H1 (cell line): ENCODE measurements at regions not wholly inside any gene's neighbourhood (a gene's known extent, or its start where the extent isn't known, plus 50 kb on each side); places are given as distances from the start of the nearest gene placed in this dataset.

Experiments used
- CTCF ChIA-PET: fragments of 300-600 bp; sonication (Branson Sonifier 250); formaldehyde crosslinking; loops from one replicate; lab custom pipeline; 2021; ENCODE audit not compliant: partially characterized antibody; lab: Charles Lee
- POLR2A ChIA-PET: fragments of 300-600 bp; sonication (Branson Sonifier 250); formaldehyde crosslinking; loops from one replicate; lab custom pipeline; 2021; ENCODE audit warnings: inconsistent platforms; ENCODE audit not compliant: partially characterized antibody; lab: Charles Lee
- DNase-seq, 2 experiments: peaks; one replicate each; pipeline versions ENCODE4 v3.0.0 to v3.0.0-alpha.2; 2010 to 2022; ENCODE audit warnings: low spot score in 2 of 2, low read depth in 1 of 2, mixed read lengths in 1 of 2
- FAIRE-seq: peaks from 2 replicates; lab custom pipeline; 2011; peaks lifted over from hg19 to GRCh38; lab: Jason Lieb, UNC
- H2AFZ ChIP-seq: 2 replicates; pipeline ENCODE4 v1.8.1; 2012; ENCODE audit warnings: low read length, inconsistent platforms
- H2AK5ac ChIP-seq: 2 replicates; pipeline ENCODE4 v1.6.1; 2013; ENCODE audit warnings: low read depth, low read length
- H2BK120ac ChIP-seq: replicated peaks from 2 replicates; pipeline ENCODE3; 2013; ENCODE audit warnings: low read depth, low read length, inconsistent platforms
- H2BK12ac ChIP-seq: 2 replicates; pipeline ENCODE4 v1.6.1; 2013; ENCODE audit warnings: low read depth, low read length
- H2BK15ac ChIP-seq: 2 replicates; pipeline ENCODE4 v1.6.1; 2013; ENCODE audit warnings: low read length
- H2BK20ac ChIP-seq: 2 replicates; pipeline ENCODE4 v1.6.1; 2013; ENCODE audit warnings: low read length
- H2BK5ac ChIP-seq: 2 replicates; pipeline ENCODE4 v1.6.1; 2013; ENCODE audit warnings: low read depth, low read length
- H3K14ac ChIP-seq: 2 replicates; pipeline ENCODE4 v1.6.1; 2013; ENCODE audit warnings: inconsistent platforms; ENCODE audit not compliant: insufficient read length
- H3K18ac ChIP-seq: 2 replicates; pipeline ENCODE4 v1.6.1; 2013; ENCODE audit warnings: low read length; ENCODE audit errors: extremely low read depth
- H3K23ac ChIP-seq: 2 replicates; pipeline ENCODE4 v1.6.1; 2013; ENCODE audit warnings: inconsistent platforms; ENCODE audit not compliant: insufficient read length
- H3K23me2 ChIP-seq: 2 replicates; pipeline ENCODE4 v1.6.1; 2013; ENCODE audit warnings: low read depth, low read length
- H3K27ac ChIP-seq: 2 replicates; pipeline ENCODE4 v1.6.1; 2011; ENCODE audit warnings: low read depth, low read length, inconsistent platforms
- H3K27me3 ChIP-seq, 4 experiments: replicated peaks in 1 of 4; 1 replicate in 1 of 4; 2 replicates in 3 of 4; pipeline versions ENCODE4 v1.6.1 to v1.8.1; 2011 to 2013; ENCODE audit warnings: low read length in 3 of 4, mild to moderate bottlenecking in 3 of 4, inconsistent platforms in 2 of 4, mixed read lengths in 2 of 4, moderate library complexity in 1 of 4; ENCODE audit not compliant: control insufficient read depth in 3 of 4, insufficient read depth in 3 of 4; ENCODE audit errors: extremely low read depth in 1 of 4
- H3K36me3 ChIP-seq, 4 experiments: 2 replicates each; pipeline versions ENCODE4 v1.6.1 to v1.8.1; 2011 to 2013; ENCODE audit warnings: mild to moderate bottlenecking in 4 of 4, low read length in 3 of 4, moderate library complexity in 2 of 4, control low read depth in 1 of 4, inconsistent platforms in 1 of 4; ENCODE audit not compliant: insufficient read depth in 4 of 4, control insufficient read depth in 2 of 4
- H3K4ac ChIP-seq: replicated peaks from 2 replicates; pipeline ENCODE3; 2013; ENCODE audit warnings: low read length, low read depth, mixed read lengths, inconsistent platforms; ENCODE audit not compliant: insufficient read length
- H3K4me1 ChIP-seq, 4 experiments: replicated peaks in 1 of 4; 1 replicate in 1 of 4; 2 replicates in 3 of 4; pipeline versions ENCODE4 v1.6.1 to v1.8.1; 2011 to 2013; ENCODE audit warnings: low read length in 3 of 4, inconsistent platforms in 2 of 4, mixed read lengths in 1 of 4; ENCODE audit not compliant: insufficient read depth in 4 of 4, control insufficient read depth in 3 of 4
- H3K4me2 ChIP-seq, 2 experiments: 2 replicates each; pipeline versions ENCODE4 v1.6.1 to v1.8.1; 2011 to 2013; ENCODE audit warnings: low read depth in 2 of 2, low read length in 2 of 2, control low read depth in 1 of 2, inconsistent platforms in 1 of 2, mild to moderate bottlenecking in 1 of 2; ENCODE audit not compliant: insufficient read depth in 1 of 2
- H3K4me3 ChIP-seq, 4 experiments: fragments of 200-600, 300-600 bp in 1 of 4; sonication (generic), shearing (Covaris generic), sonication (Bioruptor Twin) in 1 of 4; 2 replicates each; pipeline versions ENCODE4 v1.5.1 to v1.8.1; 2011 to 2016; ENCODE audit warnings: low read length in 4 of 4, low read depth in 3 of 4, control low read depth in 2 of 4, inconsistent platforms in 2 of 4, mild to moderate bottlenecking in 2 of 4, mixed read lengths in 1 of 4, moderate library complexity in 1 of 4; ENCODE audit not compliant: insufficient read depth in 2 of 4; ENCODE audit errors: extremely low read depth in 1 of 4
- H3K56ac ChIP-seq: replicated peaks from 2 replicates; pipeline ENCODE3; 2013; ENCODE audit warnings: low read depth, mild to moderate bottlenecking, mixed read lengths, low read length, inconsistent platforms; ENCODE audit not compliant: insufficient read length
- H3K79me1 ChIP-seq: 2 replicates; pipeline ENCODE4 v1.6.1; 2013; ENCODE audit warnings: low read depth, low read length, control low read depth
- H3K79me2 ChIP-seq, 2 experiments: 2 replicates each; pipeline versions ENCODE4 v1.6.1 to v1.8.1; 2012 to 2013; ENCODE audit warnings: low read length in 2 of 2, mild to moderate bottlenecking in 2 of 2, inconsistent platforms in 1 of 2; ENCODE audit not compliant: insufficient read depth in 2 of 2, control insufficient read depth in 1 of 2
- H3K9ac ChIP-seq, 4 experiments: replicated peaks in 1 of 4; 1 replicate in 1 of 4; 2 replicates in 3 of 4; pipeline versions ENCODE4 v1.6.1 to v1.8.1; 2011 to 2013; ENCODE audit warnings: low read depth in 3 of 4, low read length in 3 of 4, control low read depth in 2 of 4, mild to moderate bottlenecking in 2 of 4, moderate library complexity in 2 of 4, inconsistent platforms in 1 of 4; ENCODE audit errors: extremely low read depth in 1 of 4
- H3K9me3 ChIP-seq, 2 experiments: 2 replicates each; pipeline versions ENCODE4 v1.6.1 to v1.8.1; 2012 to 2013; ENCODE audit warnings: mild to moderate bottlenecking in 2 of 2, moderate library complexity in 2 of 2, control low read depth in 1 of 2, inconsistent platforms in 1 of 2, low read depth in 1 of 2, low read length in 1 of 2, mixed read lengths in 1 of 2; ENCODE audit not compliant: insufficient read depth in 2 of 2
- H4K20me1 ChIP-seq, 2 experiments: replicated peaks in 1 of 2; 2 replicates each; pipeline versions ENCODE3 to v1.8.1; 2011 to 2013; ENCODE audit warnings: inconsistent platforms in 2 of 2, low read length in 2 of 2, mild to moderate bottlenecking in 1 of 2; ENCODE audit not compliant: insufficient read depth in 2 of 2, control insufficient read depth in 1 of 2
- H4K5ac ChIP-seq: 2 replicates; pipeline ENCODE4 v1.6.1; 2013; ENCODE audit warnings: low read length, low read depth, mixed read lengths, inconsistent platforms; ENCODE audit not compliant: insufficient read length
- H4K8ac ChIP-seq: 2 replicates; pipeline ENCODE4 v1.8.0; 2013; ENCODE audit warnings: mild to moderate bottlenecking, moderate library complexity, low read length, inconsistent platforms; ENCODE audit not compliant: insufficient read depth; ENCODE audit errors: extremely low read depth
- H4K91ac ChIP-seq: replicated peaks from 2 replicates; pipeline ENCODE3; 2013; ENCODE audit warnings: low read length, mixed read lengths, inconsistent platforms; ENCODE audit not compliant: insufficient read length
- SIN3A ChIP-seq, 2 experiments: IDR thresholded peaks in 1 of 2; conservative IDR thresholded peaks in 1 of 2; 2 replicates each; pipeline ENCODE4 v1.6.1; 2011 to 2012; ENCODE audit warnings: low read length in 2 of 2, improper control_type of control experiment in 1 of 2, low read depth in 1 of 2, mild to moderate bottlenecking in 1 of 2
- YY1 ChIP-seq: IDR thresholded peaks from 2 replicates; pipeline ENCODE4 v1.6.1; 2011; ENCODE audit warnings: low read depth, mild to moderate bottlenecking, low read length

GRCh38 chr1:88499671-88500070 is 184.4 kb upstream of the PKN2 start:
- no peaks in the 10 kb centered on the region for H3K79me2 ChIP-seq
- ChIA-PET CTCF (no interaction called here), POLR2A (no interaction called here)
- H3K9ac ChIP-seq: no peak overlapping the region
- no peak overlapping the region for H4K91ac ChIP-seq
- H3K4me2 ChIP-seq: no peak overlapping the region
- H3K36me3 ChIP-seq: no peaks in the 10 kb centered on the region
- no peak overlapping the region for H2AFZ ChIP-seq
- H3K4me3 ChIP-seq: no peak overlapping the region
- H3K27me3 ChIP-seq: no peaks in the 10 kb centered on the region
- no peak overlapping the region for H4K8ac ChIP-seq
- no peak overlapping the region for H3K14ac ChIP-seq
- no peak overlapping the region for H4K5ac ChIP-seq
- H2AK5ac ChIP-seq: no peak overlapping the region
- no peaks in the 10 kb centered on the region for H3K9me3 ChIP-seq
- no peak overlapping the region for H2BK20ac ChIP-seq
- H2BK5ac ChIP-seq: no peak overlapping the region
- no peak overlapping the region for H3K27ac ChIP-seq
- H3K18ac ChIP-seq: no peak overlapping the region
- no peak for TF ChIP-seq YY1
- no peak for TF ChIP-seq SIN3A (conservative IDR thresholded peaks at IDR 0.05 in 1 of 2, IDR thresholded peaks at IDR 0.05 in 1 of 2; ENCODE audit: low read depth in 1 of 2, low read length in 2 of 2)
- H4K20me1 ChIP-seq: no peaks in the 10 kb centered on the region
- H3K4ac ChIP-seq: no peak overlapping the region
- no peak for FAIRE-seq
- no peaks in the 10 kb centered on the region for H3K79me1 ChIP-seq
- DNase-seq: no peak
- H2BK120ac ChIP-seq: no peak overlapping the region
- H3K23ac ChIP-seq: no peak overlapping the region
- no peak overlapping the region for H2BK12ac ChIP-seq
- H3K56ac ChIP-seq: no peak overlapping the region
- H3K23me2 ChIP-seq: no peaks in the 10 kb centered on the region
- no peaks in the 10 kb centered on the region for H3K4me1 ChIP-seq
- no peak overlapping the region for H2BK15ac ChIP-seq
